GM23338 (cell line): ENCODE measurements at regions not wholly inside any gene's neighbourhood (a gene's known extent, or its start where the extent isn't known, plus 50 kb on each side); places are given as distances from the start of the nearest gene placed in this dataset.

Source experiments
- ATAC-seq: fragments of 200-7000 bp; cut with Tn5 transposase; 3 replicates; pipeline ENCODE4 v1.9.1; 2020
- DNase-seq: peaks from one replicate; pipeline ENCODE4 v3.0.0-alpha.2; 2015; ENCODE audit warnings: low spot score
- H2AFZ ChIP-seq: fragments of 200-600 bp; sonication (generic); 2 replicates; pipeline ENCODE4 v1.8.0; 2016; ENCODE audit warnings: antibody characterized with exemption, mild to moderate bottlenecking, moderate library complexity
- H3F3A ChIP-seq: fragments of 200-600 bp; sonication (generic); replicated peaks from 2 replicates; pipeline ENCODE4 v1.8.0; 2017; ENCODE audit warnings: antibody characterized with exemption, mixed run types, low read depth
- H3K27ac ChIP-seq: fragments of 200-600 bp; sonication (generic); 2 replicates; pipeline ENCODE4 v1.6.1; 2016; ENCODE audit warnings: low read depth
- H3K27me3 ChIP-seq: fragments of 200-600 bp; sonication (generic); 2 replicates; pipeline ENCODE4 v1.8.0; 2016; ENCODE audit warnings: mild to moderate bottlenecking, mixed run types, moderate library complexity; ENCODE audit not compliant: insufficient read depth
- H3K36me3 ChIP-seq: fragments of 200-600 bp; sonication (generic); 2 replicates; pipeline ENCODE4 v1.8.0; 2016; ENCODE audit warnings: mild to moderate bottlenecking; ENCODE audit not compliant: insufficient read depth
- H3K4me1 ChIP-seq: fragments of 200-600 bp; sonication (generic); 2 replicates; pipeline ENCODE4 v1.8.0; 2016; ENCODE audit warnings: mild to moderate bottlenecking, moderate library complexity; ENCODE audit not compliant: insufficient read depth
- H3K4me2 ChIP-seq: fragments of 200-600 bp; sonication (generic); 2 replicates; pipeline ENCODE4 v1.7.1; 2017; ENCODE audit warnings: mixed run types
- H3K4me3 ChIP-seq: fragments of 200-600 bp; sonication (generic); 2 replicates; pipeline ENCODE4 v1.6.1; 2016; ENCODE audit warnings: mixed run types
- H3K79me2 ChIP-seq: fragments of 200-600 bp; sonication (generic); replicated peaks from 2 replicates; pipeline ENCODE4 v1.8.0; 2017; ENCODE audit warnings: mild to moderate bottlenecking; ENCODE audit not compliant: insufficient read depth
- H3K9me2 ChIP-seq: fragments of 200-600 bp; sonication (generic); 2 replicates; pipeline ENCODE4 v1.8.0; 2017; ENCODE audit not compliant: insufficient read depth
- H4K20me1 ChIP-seq: fragments of 200-600 bp; sonication (generic); replicated peaks from 2 replicates; pipeline ENCODE4 v1.8.0; 2017; ENCODE audit warnings: mild to moderate bottlenecking; ENCODE audit not compliant: insufficient read depth
- H3K27ac Mint-ChIP-seq: 2 replicates; pipeline ENCODE4 v1.8.0; 2020; ENCODE audit warnings: inconsistent platforms, mild to moderate bottlenecking, moderate library complexity, mixed read lengths
- H3K27me3 Mint-ChIP-seq: 3 replicates; pipeline ENCODE4 v1.8.0; 2022; ENCODE audit warnings: low read depth, mild to moderate bottlenecking, moderate library complexity, mixed read lengths, inconsistent platforms; ENCODE audit not compliant: insufficient read depth, poor library complexity
- H3K36me3 Mint-ChIP-seq: 3 replicates; pipeline ENCODE4 v1.8.0; 2021; ENCODE audit warnings: low read depth, mild to moderate bottlenecking, inconsistent platforms, moderate library complexity, mixed read lengths
- H3K4me1 Mint-ChIP-seq: 3 replicates; pipeline ENCODE4 v1.8.0; 2020; ENCODE audit warnings: mild to moderate bottlenecking, inconsistent platforms, mixed read lengths
- H3K4me3 Mint-ChIP-seq: 3 replicates; pipeline ENCODE4 v1.8.0; 2021; ENCODE audit warnings: moderate library complexity, mild to moderate bottlenecking, inconsistent platforms, mixed read lengths
- H3K9me3 Mint-ChIP-seq: 3 replicates; pipeline ENCODE4 v1.8.0; 2020; ENCODE audit warnings: moderate library complexity, mild to moderate bottlenecking, inconsistent platforms, mixed read lengths
- CREB1 ChIP-seq: fragments of 250-450 bp; sonication (Bioruptor Pico); IDR thresholded peaks from 2 replicates; pipeline ENCODE4 v1.5.0; 2020; ENCODE audit warnings: low read depth, mild to moderate bottlenecking, moderate library complexity
- EZH2 ChIP-seq: fragments of 200-600 bp; sonication (generic); IDR thresholded peaks from one replicate; pipeline ENCODE4 v1.8.0; 2017; ENCODE audit warnings: antibody characterized with exemption, mild to moderate bottlenecking, low read depth; ENCODE audit not compliant: unreplicated experiment
- EZH2phosphoT487 ChIP-seq: fragments of 200-600 bp; sonication (generic); IDR thresholded peaks from one replicate; pipeline ENCODE4 v1.8.1; 2018; ENCODE audit warnings: antibody characterized with exemption; ENCODE audit not compliant: unreplicated experiment
- JUNB ChIP-seq: IDR thresholded peaks from one replicate; pipeline ENCODE4 v1.6.1; 2016; ENCODE audit warnings: antibody characterized with exemption; ENCODE audit not compliant: unreplicated experiment
- NANOG ChIP-seq: IDR thresholded peaks from 2 replicates; pipeline ENCODE4 v1.6.1; 2016; ENCODE audit warnings: antibody characterized with exemption, borderline replicate concordance
- POLR2AphosphoS5 ChIP-seq: IDR thresholded peaks from 2 replicates; pipeline ENCODE4 v1.6.1; 2016; ENCODE audit warnings: antibody characterized with exemption, low read depth
- STAT1 ChIP-seq: IDR thresholded peaks from one replicate; pipeline ENCODE4 v1.6.1; 2016; ENCODE audit warnings: antibody characterized with exemption; ENCODE audit not compliant: unreplicated experiment
- ZNF114 ChIP-seq: fragments of 250-450 bp; sonication (Bioruptor Pico); IDR thresholded peaks from 2 replicates; pipeline ENCODE4 v1.5.0; 2020; ENCODE audit warnings: mild to moderate bottlenecking, moderate library complexity
- ZNF331 ChIP-seq: fragments of 250-450 bp; sonication (Bioruptor Pico); IDR thresholded peaks from 2 replicates; pipeline ENCODE4 v1.5.0; 2020; ENCODE audit warnings: low read depth, mild to moderate bottlenecking, moderate library complexity
- TF ChIP-seq, protein P1 (sequence below): IDR thresholded peaks from 2 replicates; pipeline ENCODE4 v1.6.1; 2016; ENCODE audit warnings: antibody characterized with exemption
- TF ChIP-seq, protein P2 (sequence below): IDR thresholded peaks from one replicate; pipeline ENCODE4 v1.6.1; 2018; ENCODE audit warnings: antibody characterized with exemption; ENCODE audit not compliant: unreplicated experiment
- TF ChIP-seq, protein P3 (sequence below), 2 experiments: fragments of 200-600 bp in 1 of 2; sonication (generic) in 1 of 2; conservative IDR thresholded peaks; 2 replicates each; pipeline versions ENCODE4 v1.5.1 to v1.6.1; 2016 to 2017; ENCODE audit warnings: antibody characterized with exemption in 2 of 2, low read depth in 2 of 2, mild to moderate bottlenecking in 2 of 2, moderate library complexity in 1 of 2

- TF ChIP-seq, protein P1, sequence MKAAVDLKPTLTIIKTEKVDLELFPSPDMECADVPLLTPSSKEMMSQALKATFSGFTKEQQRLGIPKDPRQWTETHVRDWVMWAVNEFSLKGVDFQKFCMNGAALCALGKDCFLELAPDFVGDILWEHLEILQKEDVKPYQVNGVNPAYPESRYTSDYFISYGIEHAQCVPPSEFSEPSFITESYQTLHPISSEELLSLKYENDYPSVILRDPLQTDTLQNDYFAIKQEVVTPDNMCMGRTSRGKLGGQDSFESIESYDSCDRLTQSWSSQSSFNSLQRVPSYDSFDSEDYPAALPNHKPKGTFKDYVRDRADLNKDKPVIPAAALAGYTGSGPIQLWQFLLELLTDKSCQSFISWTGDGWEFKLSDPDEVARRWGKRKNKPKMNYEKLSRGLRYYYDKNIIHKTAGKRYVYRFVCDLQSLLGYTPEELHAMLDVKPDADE = no peak
- TF ChIP-seq EZH2 (no peak), EZH2phosphoT487 (no peak), NANOG (no peak), ZNF331 (CRISPR knock-in tag) (no peak), JUNB (no peak), STAT1 (no peak), POLR2AphosphoS5 (no peak), CREB1 (CRISPR knock-in tag) (no peak), ZNF114 (CRISPR knock-in tag) (no peak)
- TF ChIP-seq, protein P2, sequence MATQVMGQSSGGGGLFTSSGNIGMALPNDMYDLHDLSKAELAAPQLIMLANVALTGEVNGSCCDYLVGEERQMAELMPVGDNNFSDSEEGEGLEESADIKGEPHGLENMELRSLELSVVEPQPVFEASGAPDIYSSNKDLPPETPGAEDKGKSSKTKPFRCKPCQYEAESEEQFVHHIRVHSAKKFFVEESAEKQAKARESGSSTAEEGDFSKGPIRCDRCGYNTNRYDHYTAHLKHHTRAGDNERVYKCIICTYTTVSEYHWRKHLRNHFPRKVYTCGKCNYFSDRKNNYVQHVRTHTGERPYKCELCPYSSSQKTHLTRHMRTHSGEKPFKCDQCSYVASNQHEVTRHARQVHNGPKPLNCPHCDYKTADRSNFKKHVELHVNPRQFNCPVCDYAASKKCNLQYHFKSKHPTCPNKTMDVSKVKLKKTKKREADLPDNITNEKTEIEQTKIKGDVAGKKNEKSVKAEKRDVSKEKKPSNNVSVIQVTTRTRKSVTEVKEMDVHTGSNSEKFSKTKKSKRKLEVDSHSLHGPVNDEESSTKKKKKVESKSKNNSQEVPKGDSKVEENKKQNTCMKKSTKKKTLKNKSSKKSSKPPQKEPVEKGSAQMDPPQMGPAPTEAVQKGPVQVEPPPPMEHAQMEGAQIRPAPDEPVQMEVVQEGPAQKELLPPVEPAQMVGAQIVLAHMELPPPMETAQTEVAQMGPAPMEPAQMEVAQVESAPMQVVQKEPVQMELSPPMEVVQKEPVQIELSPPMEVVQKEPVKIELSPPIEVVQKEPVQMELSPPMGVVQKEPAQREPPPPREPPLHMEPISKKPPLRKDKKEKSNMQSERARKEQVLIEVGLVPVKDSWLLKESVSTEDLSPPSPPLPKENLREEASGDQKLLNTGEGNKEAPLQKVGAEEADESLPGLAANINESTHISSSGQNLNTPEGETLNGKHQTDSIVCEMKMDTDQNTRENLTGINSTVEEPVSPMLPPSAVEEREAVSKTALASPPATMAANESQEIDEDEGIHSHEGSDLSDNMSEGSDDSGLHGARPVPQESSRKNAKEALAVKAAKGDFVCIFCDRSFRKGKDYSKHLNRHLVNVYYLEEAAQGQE = no peak
Observed at GRCh38 chr3:146342989-146343388, 92.1 kb upstream of the PLSCR4 start (continued).

GRCh38 chr3:146339349-146339748, 88.4 kb upstream of the PLSCR4 start:
- no peak overlapping the region for H3K4me3 ChIP-seq

More at GRCh38 chr3:146339349-146339748, 88.4 kb upstream of the PLSCR4 start:
- Histone ChIP-seq H3K4me1 (no peaks in the 10 kb centered on the region), H3F3A (no peaks in the 10 kb centered on the region), H3K79me2 (no peaks in the 10 kb centered on the region), H3K9me2 (peaks cover 6% of the 10 kb centered on the region; the same call in 1 of the 2 replicates), H2AFZ (no peak overlapping the region), H3K36me3 (no peaks in the 10 kb centered on the region), H4K20me1 (no peaks in the 10 kb centered on the region), H3K27ac (no peak overlapping the region), H3K4me2 (no peak overlapping the region), H3K27me3 (no peaks in the 10 kb centered on the region)
- Mint-ChIP-seq H3K36me3 (peaks cover 11% of the 10 kb centered on the region; the same call in 1 of the 3 replicates), H3K4me1 (no peaks in the 10 kb centered on the region), H3K27ac (no peak overlapping the region), H3K4me3 (no peak overlapping the region), H3K9me3 (peaks cover 3% of the 10 kb centered on the region), H3K27me3 (no peaks in the 10 kb centered on the region)
- ATAC-seq = no peak
- DNase-seq = no peak
- TF ChIP-seq NANOG (no peak), STAT1 (no peak)
- TF ChIP-seq, protein P3, sequence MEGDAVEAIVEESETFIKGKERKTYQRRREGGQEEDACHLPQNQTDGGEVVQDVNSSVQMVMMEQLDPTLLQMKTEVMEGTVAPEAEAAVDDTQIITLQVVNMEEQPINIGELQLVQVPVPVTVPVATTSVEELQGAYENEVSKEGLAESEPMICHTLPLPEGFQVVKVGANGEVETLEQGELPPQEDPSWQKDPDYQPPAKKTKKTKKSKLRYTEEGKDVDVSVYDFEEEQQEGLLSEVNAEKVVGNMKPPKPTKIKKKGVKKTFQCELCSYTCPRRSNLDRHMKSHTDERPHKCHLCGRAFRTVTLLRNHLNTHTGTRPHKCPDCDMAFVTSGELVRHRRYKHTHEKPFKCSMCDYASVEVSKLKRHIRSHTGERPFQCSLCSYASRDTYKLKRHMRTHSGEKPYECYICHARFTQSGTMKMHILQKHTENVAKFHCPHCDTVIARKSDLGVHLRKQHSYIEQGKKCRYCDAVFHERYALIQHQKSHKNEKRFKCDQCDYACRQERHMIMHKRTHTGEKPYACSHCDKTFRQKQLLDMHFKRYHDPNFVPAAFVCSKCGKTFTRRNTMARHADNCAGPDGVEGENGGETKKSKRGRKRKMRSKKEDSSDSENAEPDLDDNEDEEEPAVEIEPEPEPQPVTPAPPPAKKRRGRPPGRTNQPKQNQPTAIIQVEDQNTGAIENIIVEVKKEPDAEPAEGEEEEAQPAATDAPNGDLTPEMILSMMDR (conservative IDR thresholded peaks at IDR 0.05; ENCODE audit: low read depth in 2 of 2) = no peak
- TF ChIP-seq, protein P2 = no peak
